Left lobe of liver (tissue), 2 donors: ENCODE measurements at regions not wholly inside any gene's neighbourhood (a gene's known extent, or its start where the extent isn't known, plus 50 kb on each side); places are given as distances from the start of the nearest gene placed in this dataset.
A peak's percentile ranks its signal among the peaks of the same experiment; 100 is the strongest.
"Not testable (repeated sequence)": the region's sequence is repeated elsewhere in the genome, so short reads cannot be mapped to it uniquely, and the experiment has no call there.

Source experiments
- ATAC-seq: fragments of 200-7000 bp; cut with Tn5 transposase; one replicate; pipeline ENCODE4 v1.9.1; 2020; ENCODE audit warnings: mild to moderate bottlenecking, moderate library complexity
- DNase-seq: peaks from one replicate; pipeline ENCODE4 v3.0.0-alpha.2; 2020; ENCODE audit warnings: low spot score
- donor health status: DM: no; HTN: no; CAD: no; lungs with moderate emphysema.
- donor health status: DM: no; HTN: yes; CAD: no.

DNA sequence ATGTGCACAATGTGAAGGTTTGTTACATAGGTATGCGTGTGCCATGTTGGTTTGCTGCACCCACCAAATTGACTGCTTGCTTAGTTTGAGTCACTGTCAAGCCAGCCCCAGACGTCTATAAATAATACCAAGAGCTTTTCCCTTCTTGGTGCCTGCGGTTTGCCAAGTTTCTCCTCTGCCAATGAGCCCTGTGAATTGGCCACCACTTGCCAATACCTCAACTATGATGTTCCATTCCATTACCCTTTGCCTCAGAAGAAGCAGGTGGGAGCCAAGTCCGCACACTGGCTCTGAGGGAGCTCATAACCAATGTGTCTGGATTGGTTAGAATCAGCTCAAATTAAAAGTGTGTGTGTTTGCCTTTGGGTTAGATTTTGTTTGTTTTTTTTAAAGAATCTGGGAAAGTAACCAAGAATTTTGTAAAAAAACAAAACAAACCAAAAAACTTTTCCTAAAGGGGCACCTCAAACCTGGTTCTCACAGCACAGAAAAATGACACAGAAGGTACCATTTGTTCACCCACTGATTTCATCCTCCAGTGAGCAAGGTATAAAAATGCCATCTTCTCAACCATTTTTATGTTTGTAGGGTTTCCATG is 209.3 kb upstream of the PRNP start:
- ATAC-seq (no peak), DNase-seq (no peak)

DNA sequence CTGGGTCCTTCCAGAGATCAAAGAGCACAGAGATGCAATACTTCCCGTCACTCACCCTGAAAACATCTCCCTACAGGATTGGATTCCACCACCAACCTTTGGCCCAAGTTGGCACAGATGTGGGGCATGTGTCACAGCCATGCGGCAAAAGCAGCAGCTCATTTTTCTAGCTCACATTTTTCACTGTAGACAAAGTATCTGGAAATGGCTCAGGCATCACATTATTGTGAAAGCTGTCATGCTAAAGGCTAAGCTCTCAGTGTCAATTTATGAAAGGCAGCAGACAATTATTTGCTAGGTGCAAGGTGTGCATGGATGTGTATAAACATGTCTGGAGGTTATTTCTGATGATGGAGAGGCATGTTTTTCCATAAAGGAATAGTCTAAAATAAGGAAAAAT is 213.3 kb upstream of the PRNP start:
- ATAC-seq (no peak), DNase-seq (no peak)

DNA sequence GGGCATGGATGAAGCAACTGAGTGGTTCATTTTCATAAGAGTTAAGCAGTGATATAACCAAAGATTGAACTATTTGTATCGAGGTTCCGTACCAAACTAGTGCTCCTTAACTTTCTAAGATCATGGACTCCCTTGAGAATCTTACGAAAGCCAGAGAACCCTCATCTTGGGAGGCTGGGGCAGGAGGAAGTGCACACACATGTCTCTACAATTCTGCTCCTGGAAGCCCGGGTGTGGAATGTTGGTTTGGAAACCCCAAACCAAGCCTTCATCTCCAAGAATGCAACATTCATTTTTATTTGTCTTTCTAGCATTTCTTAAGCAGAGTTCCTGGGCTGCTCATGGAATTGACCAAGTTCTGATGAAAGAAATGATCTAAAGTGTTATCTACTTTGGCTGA is 215.0 kb upstream of the PRNP start:
- ATAC-seq (no peak), DNase-seq (no peak)

DNA sequence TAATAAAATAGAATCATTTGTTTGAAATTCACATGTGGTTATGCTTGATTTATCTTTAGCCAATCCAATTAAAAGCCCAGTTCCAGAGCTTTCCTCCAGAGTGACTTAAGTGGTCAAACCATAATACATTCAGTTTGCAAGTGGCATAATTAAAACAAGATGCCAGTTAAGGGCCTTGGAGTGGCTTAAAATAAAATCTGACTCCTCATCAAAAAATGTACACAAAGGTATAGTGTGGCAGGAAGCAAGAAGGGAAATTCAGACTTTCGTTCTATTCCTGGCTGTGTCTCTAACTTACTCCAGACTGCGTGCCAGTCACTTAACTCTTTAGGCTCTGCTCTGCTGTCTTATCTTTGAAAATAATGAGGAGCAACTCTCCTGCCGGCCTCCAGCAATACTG is 215.9 kb upstream of the PRNP start:
- ATAC-seq = no peak
- DNase-seq = no peak

DNA sequence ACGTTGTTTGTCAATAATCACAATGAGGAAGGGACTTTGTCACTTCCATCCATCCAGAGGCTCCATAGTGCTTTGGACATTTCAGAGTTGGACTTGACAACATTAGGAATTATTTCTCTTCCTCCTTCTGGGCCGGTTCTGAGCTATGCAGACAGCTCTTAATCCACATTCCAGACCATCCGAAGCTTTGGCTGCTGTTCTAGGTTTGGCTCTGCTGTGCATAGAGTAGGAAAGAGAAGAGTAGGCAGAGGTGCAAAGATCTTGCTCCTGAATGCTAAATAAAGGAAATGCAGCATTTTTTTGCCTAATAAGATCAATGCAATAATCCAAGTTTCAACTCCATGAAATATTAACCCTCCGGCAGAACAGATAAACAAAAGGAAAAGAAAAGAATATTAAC is 216.3 kb upstream of the PRNP start:
- ATAC-seq (no peak), DNase-seq (no peak)

DNA sequence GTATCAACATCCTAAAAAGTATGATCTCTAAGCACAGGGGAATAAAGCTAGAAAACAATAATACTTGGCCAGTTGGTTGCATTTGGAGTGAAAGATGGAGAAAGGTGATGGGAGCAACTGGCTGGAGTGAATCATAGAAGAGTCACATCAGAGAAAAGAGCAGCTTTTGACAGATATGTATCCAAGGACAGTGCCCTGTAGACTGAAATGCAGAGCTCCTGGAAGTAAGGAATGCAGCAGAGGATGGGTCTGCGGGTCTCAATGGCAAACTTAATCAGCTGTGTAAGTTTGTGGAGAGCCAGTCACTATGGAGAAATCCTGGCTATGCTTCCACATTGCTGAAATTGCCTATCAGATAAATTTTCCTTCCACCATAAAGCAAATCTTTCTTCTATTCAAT is 218.1 kb upstream of the PRNP start:
- ATAC-seq = no peak
- DNase-seq = no peak

DNA sequence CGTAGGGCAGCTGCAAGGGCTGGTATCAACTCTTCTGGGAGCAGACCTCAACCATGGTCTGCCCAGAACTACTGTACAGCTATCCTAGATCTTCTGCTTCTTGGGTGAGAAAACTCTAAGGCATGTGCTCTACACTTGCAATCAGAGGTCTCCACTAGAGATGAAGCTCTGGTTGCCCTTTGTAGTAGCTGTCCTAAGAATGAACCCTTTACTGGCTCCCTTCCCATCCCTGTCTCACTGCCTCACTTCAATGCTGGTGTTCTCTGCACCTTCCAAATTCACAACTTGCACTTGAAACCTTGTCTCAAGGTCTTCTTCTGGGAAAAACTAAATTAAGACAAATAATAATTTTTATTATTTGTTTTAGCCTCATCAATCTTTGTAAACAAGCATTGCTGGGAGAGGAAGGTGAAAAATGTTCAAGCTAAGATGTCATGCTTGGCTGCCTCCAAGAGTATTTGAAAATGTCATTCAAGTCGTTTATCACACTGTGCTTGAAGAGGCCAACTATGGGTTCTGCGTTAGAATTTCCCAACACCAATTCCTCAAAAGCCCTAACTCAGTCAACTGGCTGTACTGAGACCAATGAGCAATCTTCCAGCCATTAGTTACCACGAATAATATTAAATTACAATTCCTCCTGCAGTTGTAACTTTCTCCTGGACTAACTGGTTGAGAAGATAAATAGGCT is 216.9 kb upstream of the ADRA1D start:
- no peak for ATAC-seq
- DNase-seq = no peak

DNA sequence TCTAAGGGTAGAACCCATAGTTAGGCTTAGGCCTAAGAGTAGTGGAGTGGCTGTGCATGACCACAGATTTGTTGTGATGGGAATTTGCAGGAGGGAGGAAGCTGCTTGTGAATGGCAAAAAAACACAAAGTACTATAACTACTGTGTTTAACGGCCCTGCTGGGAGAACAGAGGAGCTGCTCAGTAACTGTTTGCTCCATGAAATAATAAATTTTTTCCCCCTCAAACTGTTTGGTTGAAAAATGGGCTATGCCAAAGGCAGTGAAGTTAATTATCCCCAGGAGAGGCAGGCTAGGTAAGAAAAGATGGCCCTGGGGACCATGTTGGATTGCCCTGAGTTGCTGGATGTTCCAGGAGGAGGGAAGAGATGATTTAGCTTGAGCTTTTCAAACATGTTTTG is 216.1 kb upstream of the ADRA1D start:
- ATAC-seq (no peak), DNase-seq (no peak)

DNA sequence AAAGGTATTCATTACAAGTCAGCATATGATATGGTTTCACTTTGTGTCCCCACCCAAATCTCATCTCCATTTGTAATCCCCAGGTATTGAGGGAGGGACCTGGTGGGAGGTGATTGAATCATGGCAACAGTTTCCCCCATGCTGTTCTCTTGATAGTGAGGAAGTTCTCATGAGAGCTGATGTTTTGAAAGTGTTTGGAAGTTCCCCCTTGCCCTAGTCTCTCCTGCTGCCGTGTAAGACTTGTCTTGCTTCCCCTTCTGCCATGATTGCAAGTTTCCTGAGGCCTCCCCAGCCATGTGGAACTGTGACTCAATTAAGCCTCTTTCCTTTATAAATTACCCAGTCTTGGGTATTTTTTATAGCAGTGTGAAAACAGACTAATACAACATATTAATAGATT is 213.7 kb upstream of the ADRA1D start:
- DNase-seq, ATAC-seq: not testable (repeated sequence)

DNA sequence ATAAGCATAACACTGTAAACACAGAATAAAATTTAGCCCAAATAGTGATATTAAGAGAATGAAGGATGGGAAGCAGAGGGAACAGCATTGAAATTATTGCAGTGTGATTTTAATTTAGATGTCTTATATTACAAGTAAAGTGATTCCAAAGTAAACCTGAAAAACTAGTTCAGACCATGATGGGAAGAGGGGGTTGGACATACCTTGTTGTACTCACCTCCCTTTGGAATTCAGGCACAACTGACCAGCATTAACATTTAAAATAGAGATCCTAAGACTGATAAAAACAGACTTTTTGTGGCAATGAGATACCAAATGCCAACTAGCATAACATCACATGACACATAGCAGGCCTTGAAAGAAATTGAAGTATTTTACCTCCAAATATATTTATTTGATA is 210.0 kb upstream of the ADRA1D start:
- no peak for DNase-seq
- no peak for ATAC-seq

DNA sequence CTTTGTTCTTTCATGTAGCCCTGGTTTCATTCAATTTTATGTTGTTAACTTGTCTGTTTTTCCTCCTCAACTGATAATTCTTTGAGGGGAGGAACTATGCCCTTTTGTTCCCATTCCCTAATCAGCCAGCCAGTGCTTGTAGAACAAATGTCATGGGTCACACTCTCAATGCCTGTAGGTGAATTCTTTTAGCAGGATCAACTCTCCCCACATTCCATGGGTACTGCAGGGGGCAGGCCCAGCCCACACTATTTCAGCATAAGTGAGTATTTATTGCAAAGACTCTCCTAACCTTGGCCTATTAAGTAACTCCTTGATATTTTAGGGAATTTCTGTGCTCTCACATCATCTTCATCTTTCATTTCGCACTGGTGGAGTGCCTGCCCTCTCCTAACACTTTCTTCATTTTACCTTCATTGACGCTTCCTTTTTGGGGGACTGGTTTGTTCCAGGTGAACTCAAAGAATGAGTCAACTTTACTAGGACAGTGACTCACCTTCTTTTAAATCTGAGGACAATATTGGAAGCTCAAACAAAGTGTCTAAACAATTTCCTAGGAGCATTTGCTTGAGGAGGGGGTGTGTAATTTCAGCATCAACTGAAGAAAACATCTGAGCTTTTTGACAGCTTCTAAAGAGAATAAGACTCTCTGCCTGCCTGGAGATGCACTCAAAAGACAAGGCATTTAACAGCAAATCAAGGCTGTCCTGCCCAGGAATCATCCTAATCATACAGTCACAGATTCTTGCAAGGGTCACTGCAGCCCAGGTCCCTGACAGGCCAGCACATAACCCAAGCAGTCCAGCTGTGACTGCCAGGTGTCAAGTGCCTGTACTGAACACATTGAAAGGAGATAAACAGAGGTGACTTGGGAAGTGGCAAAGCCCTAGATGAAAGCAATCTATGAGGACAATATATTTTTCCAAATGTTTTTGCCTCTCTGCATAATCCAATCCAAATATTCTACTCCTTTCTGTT is 208.8 kb upstream of the ADRA1D start:
- DNase-seq (no peak), ATAC-seq (no peak)

DNA sequence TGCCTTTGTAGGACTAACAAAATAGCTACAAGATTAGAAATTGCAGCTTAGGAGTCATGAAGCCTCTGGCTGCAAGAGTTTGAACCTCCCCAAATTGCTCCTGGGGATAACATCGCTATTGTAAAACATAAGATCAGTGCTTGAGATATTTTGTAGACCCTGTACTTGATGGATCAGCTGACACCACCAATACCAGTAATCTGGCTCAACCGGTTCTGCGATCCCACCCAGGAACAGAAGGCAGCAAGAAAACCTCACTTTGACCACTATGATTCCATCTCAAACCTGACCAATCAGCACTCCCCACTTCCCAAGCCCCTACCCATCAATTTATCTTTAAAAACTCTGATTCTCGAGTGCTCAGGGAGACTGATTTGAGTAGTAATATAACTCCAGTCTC is 206.9 kb upstream of the ADRA1D start:
- DNase-seq (no peak), ATAC-seq (no peak)

DNA sequence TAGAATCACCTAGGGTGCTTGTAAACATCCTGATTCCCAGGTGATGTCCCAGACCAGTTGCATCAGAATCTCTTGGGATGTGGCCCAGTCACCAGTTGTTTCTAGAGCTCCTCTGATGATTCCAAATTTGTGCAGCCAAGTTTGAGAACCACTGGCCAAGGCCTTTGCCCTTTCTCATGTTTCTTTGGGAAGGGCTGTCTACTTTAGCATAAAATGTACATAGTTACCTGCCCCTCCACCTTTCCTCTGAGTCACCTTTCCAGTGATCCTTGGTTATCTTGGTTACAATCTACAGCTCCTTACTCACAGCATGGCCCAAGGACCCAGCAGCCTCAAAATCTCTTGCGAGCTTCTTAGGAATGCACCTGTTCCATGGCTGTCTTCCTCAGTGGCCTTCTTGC is 206.2 kb upstream of the ADRA1D start:
- DNase-seq (no peak), ATAC-seq (peak; percentile 57)

DNA sequence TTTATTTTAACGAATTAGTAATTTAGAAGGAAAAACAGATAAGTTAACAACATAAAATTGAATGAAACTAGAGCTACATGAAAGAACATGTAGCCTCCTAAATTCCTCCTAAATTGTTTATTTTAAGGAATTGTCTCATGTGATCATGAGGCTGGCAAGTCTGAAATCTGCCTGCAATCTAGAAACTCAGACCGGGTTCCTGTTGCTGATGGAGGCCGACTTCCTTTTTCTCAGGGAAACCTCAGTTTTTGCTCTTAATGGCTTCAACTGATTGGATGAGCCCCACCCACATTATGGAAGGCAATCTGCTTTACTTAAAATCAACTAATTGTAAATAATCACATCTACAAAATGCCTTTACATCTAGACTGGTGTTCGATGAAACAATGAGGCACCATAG is 205.0 kb upstream of the ADRA1D start:
- DNase-seq (no peak), ATAC-seq (no peak)

DNA sequence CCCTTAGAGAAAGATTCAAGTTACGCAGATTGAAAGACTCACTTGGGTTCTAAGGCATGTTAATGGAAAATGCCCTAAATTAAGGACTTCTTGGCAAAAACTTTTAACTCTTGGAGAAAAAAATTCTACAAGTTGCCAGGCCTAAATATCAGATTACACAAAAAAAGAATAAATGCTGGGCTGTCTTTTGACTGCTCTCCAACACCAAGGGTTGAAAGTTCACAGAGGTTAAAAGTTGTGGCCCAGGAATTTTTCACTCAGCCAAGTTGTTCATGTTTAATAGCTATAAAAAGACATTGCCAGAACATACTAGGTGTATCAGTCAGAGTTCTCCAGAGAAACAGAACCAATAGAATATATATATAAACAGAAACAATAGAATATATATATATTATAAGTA is 204.3 kb upstream of the ADRA1D start:
- peak; percentile 85 for ATAC-seq

DNA sequence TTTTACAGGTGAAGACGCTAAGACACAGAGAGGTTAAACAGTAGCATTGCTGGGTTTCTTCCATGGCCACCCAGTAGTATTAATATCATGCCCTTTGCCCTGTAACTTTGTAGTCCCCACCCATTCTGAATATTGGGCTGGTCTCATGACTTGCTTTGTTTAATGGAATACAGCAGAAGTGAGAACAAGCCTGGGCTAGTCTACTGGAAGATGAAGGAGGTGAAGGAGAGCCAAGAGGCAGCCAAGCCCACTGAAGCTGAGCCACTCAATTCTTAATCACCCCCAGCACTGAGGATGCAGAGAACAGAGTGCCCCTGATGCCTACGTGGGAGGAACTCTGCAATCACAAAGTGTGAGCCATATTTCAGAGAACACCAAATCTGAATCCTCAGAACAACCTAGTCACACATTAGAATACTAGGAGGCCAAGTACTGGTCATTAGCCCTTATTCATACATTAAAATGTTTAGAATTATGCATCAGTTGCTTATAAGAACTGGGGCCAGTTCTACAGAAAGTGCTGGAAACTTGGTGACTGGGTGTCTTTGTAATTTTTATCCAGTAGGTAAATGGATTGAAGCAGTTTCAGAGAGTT is 202.5 kb upstream of the ADRA1D start:
- no peak for ATAC-seq

More for the DNA sequence above, 204.3 kb upstream of the ADRA1D start:
- DNase-seq = no peak

DNA sequence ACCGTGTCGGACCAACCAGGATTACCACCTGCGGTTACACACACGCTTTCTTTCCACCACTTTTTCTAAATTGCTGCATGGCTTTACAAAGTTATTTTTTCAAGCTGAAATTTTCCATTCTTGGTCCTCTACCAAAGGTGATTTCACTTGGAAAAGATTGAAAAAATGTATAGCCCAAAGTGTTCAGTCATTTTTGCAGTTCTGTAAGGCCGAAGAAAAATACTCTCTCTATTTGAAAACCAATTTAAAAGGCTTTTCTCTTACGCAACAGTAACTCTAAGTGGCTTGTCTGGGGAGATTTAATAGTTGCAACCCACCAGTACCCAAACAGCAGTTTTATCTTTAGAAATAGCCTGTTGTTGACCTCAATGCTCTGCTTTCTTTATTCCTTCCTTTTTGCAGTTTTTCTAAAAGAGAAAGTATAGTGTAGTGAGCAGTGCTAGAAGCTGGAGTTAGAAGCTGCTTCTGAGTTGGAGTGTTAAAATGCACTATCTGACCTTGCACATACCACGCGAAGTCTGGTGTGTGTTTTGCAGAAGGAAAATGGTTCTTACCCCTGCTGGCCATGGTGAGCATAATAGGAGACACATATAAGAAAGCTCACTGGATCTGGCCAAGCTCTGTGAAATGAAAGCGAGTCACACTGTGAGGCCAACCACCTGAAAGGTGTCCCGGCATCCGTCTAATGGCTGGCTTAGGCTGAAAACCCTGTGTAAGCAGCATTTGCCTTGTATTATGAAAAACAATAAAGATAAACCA is 201.0 kb upstream of the ADRA1D start:
- DNase-seq (no peak), ATAC-seq (no peak)

More for the DNA sequence above, 202.5 kb upstream of the ADRA1D start:
- DNase-seq = no peak

DNA sequence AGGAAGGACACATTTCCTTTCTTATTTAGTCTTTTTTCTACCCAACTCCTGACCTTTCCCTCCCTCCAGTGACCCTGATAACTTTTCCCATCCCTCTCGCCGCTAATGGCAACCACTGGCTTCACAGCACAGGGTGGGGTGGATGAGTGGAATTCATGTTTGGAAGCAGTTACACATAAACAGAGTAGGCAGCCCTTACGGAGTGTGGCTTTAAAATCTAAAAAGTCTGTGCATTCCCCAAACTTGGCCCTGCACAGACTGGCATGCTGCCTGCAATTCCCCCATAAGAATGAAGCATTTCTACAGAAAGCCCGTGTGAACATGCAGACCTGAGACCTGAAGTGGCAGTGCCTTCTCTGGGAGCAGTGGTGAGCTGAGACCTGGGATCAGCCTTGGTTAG is 196.7 kb upstream of the ADRA1D start:
- ATAC-seq = no peak
- DNase-seq = no peak

DNA sequence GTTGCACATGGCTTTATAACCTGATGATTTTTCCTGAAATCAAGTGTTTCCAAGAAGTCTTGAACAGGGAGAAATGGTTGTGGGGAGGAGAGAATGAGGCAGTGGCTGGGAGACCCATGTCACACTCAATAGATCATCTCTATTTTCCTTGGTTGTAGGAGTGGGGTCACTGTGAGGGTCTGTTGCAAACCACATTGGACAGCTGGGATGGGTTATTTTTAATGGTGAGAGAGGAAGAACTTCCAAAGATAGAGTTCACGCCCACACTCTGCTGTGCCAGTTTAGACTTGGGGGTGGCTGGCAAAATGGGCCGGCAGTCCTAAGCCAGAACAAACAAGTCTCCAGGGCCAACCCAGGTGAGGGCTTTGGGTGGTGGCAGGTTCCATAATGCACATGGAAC is 196.2 kb upstream of the ADRA1D start:
- no peak for DNase-seq
- no peak for ATAC-seq

DNA sequence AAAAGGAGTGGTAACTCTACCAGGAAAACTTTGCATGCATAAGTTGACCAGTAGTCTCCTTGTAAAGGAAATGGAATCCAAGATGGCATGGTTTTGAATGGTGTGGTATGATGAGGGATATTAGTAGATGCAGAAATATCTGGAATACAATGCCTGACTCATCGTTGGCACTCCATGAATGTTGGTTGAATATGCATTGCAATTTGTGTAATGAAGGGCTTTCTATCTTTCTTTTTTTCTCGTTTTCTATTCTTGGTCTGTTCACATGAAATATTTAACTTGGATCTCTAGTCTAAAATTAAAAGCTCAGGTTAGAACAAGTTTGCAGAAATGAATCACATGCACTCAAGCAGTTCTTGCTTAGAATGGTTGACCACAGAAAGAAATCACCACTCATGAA is 195.3 kb upstream of the ADRA1D start:
- ATAC-seq (no peak), DNase-seq (no peak)

DNA sequence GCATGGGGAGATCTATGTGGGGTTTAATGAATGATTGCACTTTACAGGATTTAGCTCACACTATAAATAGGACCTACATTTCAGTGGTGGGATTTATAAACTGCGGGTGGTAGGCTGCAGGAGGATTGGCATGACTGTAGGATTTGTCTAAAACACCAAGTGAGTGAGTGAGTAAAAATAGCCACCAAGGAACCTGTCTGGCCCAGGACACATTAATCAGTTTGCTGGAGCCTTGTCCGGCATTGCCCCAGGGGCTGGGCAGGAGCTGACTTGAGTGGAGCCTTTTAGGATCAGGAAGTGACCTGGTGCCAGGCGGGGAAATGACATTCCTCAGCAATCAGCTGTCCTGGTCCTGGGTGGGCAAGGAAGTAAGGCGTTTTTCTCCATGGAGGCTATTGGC is 193.9 kb upstream of the ADRA1D start:
- ATAC-seq = no peak
- DNase-seq = no peak
